SK-N-MC (cell line): ENCODE measurements at regions not wholly inside any gene's neighbourhood (a gene's known extent, or its start where the extent isn't known, plus 50 kb on each side); places are given as distances from the start of the nearest gene placed in this dataset.

Experiments
- DNase-seq: peaks from one replicate; pipeline ENCODE4 v3.0.0-alpha.2; 2011; ENCODE audit warnings: low read depth, low spot score
- H3K27ac ChIP-seq: fragments of 200-600 bp; sonication (generic); 2 replicates; pipeline ENCODE4 v1.5.1; 2016; ENCODE audit warnings: mixed run types
- H3K36me3 ChIP-seq: fragments of 200-600 bp; sonication (generic); 2 replicates; pipeline ENCODE4 v1.6.1; 2017; ENCODE audit warnings: antibody characterized with exemption, low read length, mixed read lengths; ENCODE audit not compliant: insufficient read depth
- H3K4me3 ChIP-seq: fragments of 200-600 bp; sonication (generic); 2 replicates; pipeline ENCODE4 v1.5.1; 2016
- H3K9ac ChIP-seq: fragments of 200-600 bp; sonication (generic); 2 replicates; pipeline ENCODE4 v1.8.0; 2017; ENCODE audit warnings: mixed run types, mixed read lengths; ENCODE audit not compliant: insufficient read length
- H3K9me3 ChIP-seq: fragments of 200-600 bp; sonication (generic); 2 replicates; pipeline ENCODE4 v1.6.1; 2017; ENCODE audit warnings: low read depth, mild to moderate bottlenecking, antibody characterized with exemption, low read length, moderate library complexity, mixed read lengths
- EZH2 ChIP-seq: fragments of 200-600 bp; sonication (generic); IDR thresholded peaks from one replicate; pipeline ENCODE4 v1.6.1; 2017; ENCODE audit warnings: antibody characterized with exemption
- FOXP2 ChIP-seq: optimal IDR thresholded peaks from 2 replicates; pipeline ENCODE3; 2011; ENCODE audit warnings: mild to moderate bottlenecking, moderate library complexity; ENCODE audit not compliant: insufficient read depth; ENCODE audit errors: extremely low read length, control extremely low read depth
- POLR2AphosphoS5 ChIP-seq: IDR thresholded peaks from 2 replicates; pipeline ENCODE4 v1.6.1; 2012; ENCODE audit warnings: mild to moderate bottlenecking, low read depth, low read length, borderline replicate concordance

- Histone ChIP-seq H3K4me3 (no peak overlapping the region), H3K9me3 (no peaks in the 10 kb centered on the region), H3K36me3 (no peaks in the 10 kb centered on the region), H3K9ac (no peak overlapping the region), H3K27ac (no peak overlapping the region)
- DNase-seq: no peak
- TF ChIP-seq EZH2: no peak
- no peak for TF ChIP-seq FOXP2
- no peak for TF ChIP-seq POLR2AphosphoS5
Measured at GRCh38 chr6:170073846-170074245, 217.0 kb downstream of the DLL1 start.

- no peak for DNase-seq
- Histone ChIP-seq H3K9ac (no peak overlapping the region), H3K27ac (no peak overlapping the region), H3K9me3 (no peaks in the 10 kb centered on the region), H3K36me3 (no peaks in the 10 kb centered on the region), H3K4me3 (no peak overlapping the region)
- no peak for TF ChIP-seq POLR2AphosphoS5
- no peak for TF ChIP-seq EZH2
- TF ChIP-seq FOXP2: no peak
Measured at GRCh38 chr6:170072246-170072645, 218.6 kb downstream of the DLL1 start.

- H3K4me3 ChIP-seq: no peak overlapping the region
- H3K9ac ChIP-seq: no peak overlapping the region
- no peaks in the 10 kb centered on the region for H3K36me3 ChIP-seq
- TF ChIP-seq POLR2AphosphoS5 (no peak), EZH2 (no peak), FOXP2 (no peak)
- H3K27ac ChIP-seq: no peak overlapping the region
- no peak for DNase-seq
- H3K9me3 ChIP-seq: no peaks in the 10 kb centered on the region
Measured at GRCh38 chr6:170069611-170070010, 221.3 kb downstream of the DLL1 start.

GRCh38 chr6:170068496-170068895 lies 222.4 kb downstream of the DLL1 start:
- Histone ChIP-seq H3K4me3 (no peak overlapping the region), H3K9ac (no peak overlapping the region)
- TF ChIP-seq FOXP2 (no peak), POLR2AphosphoS5 (no peak), EZH2 (no peak)

GRCh38 chr6:170067923-170068360 lies 222.9 kb downstream of the DLL1 start:
- DNase-seq: no peak
- H3K9me3 ChIP-seq: no peaks in the 10 kb centered on the region
- no peak overlapping the region for H3K4me3 ChIP-seq
- H3K36me3 ChIP-seq: no peaks in the 10 kb centered on the region
- no peak overlapping the region for H3K9ac ChIP-seq
- no peak overlapping the region for H3K27ac ChIP-seq
- no peak for TF ChIP-seq POLR2AphosphoS5
- no peak for TF ChIP-seq EZH2
- TF ChIP-seq FOXP2: no peak

More at GRCh38 chr6:170068496-170068895, 222.4 kb downstream of the DLL1 start:
- H3K27ac ChIP-seq: no peak overlapping the region
- no peaks in the 10 kb centered on the region for H3K9me3 ChIP-seq
- H3K36me3 ChIP-seq: no peaks in the 10 kb centered on the region
- DNase-seq: no peak

- no peaks in the 10 kb centered on the region for H3K9me3 ChIP-seq
- H3K36me3 ChIP-seq: no peaks in the 10 kb centered on the region
- H3K27ac ChIP-seq: no peak overlapping the region
- H3K9ac ChIP-seq: no peak overlapping the region
- TF ChIP-seq EZH2: no peak
- no peak for TF ChIP-seq FOXP2
- no peak for TF ChIP-seq POLR2AphosphoS5
- no peak overlapping the region for H3K4me3 ChIP-seq
- DNase-seq: no peak
Measured at GRCh38 chr6:170067181-170067641, 223.7 kb downstream of the DLL1 start.

- no peaks in the 10 kb centered on the region for H3K36me3 ChIP-seq
- no peak overlapping the region for H3K4me3 ChIP-seq
- H3K9ac ChIP-seq: no peak overlapping the region
- no peak for DNase-seq
- no peak overlapping the region for H3K27ac ChIP-seq
- no peak for TF ChIP-seq EZH2
- TF ChIP-seq FOXP2: no peak
- no peak for TF ChIP-seq POLR2AphosphoS5
- H3K9me3 ChIP-seq: no peaks in the 10 kb centered on the region
Measured at GRCh38 chr6:170066679-170067078, 224.2 kb downstream of the DLL1 start.

GRCh38 chr6:170063851-170064602 lies 226.9 kb downstream of the DLL1 start:
- Histone ChIP-seq H3K9me3 (no peaks in the 10 kb centered on the region), H3K9ac (no peak overlapping the region), H3K27ac (no peak overlapping the region), H3K36me3 (no peaks in the 10 kb centered on the region), H3K4me3 (no peak overlapping the region)
- no peak for DNase-seq
- TF ChIP-seq FOXP2: no peak
- no peak for TF ChIP-seq POLR2AphosphoS5
- TF ChIP-seq EZH2: no peak
